RWPE1 (cell line): ENCODE measurements at regions not wholly inside any gene's neighbourhood (a gene's known extent, or its start where the extent isn't known, plus 50 kb on each side); places are given as distances from the start of the nearest gene placed in this dataset.

Source experiments
- CTCF ChIA-PET: fragments of 350-600 bp; sonication (Branson Sonifier 250); formaldehyde crosslinking; extraction: SDS; loops from one replicate; lab custom pipeline; 2021; lab: Yijun Ruan, JAX
- POLR2A ChIA-PET: fragments of 400-600 bp; formaldehyde crosslinking; extraction: SDS; loops from one replicate; lab custom pipeline; 2020; ENCODE audit warnings: antibody characterized with exemption; ENCODE audit not compliant: low non-redundant PET; lab: Yijun Ruan, JAX
- DNase-seq: peaks from one replicate; pipeline ENCODE4 v3.0.0; 2012; ENCODE audit warnings: low spot score
- H3K27ac ChIP-seq: fragments of 450-650 bp; 2 replicates; pipeline ENCODE4 v1.5.1; 2017
- TF ChIP-seq, protein P1 (sequence below): fragments of 450-650 bp; conservative IDR thresholded peaks from 2 replicates; pipeline ENCODE4 v1.5.1; 2017; ENCODE audit warnings: low read depth, mild to moderate bottlenecking

DNA sequence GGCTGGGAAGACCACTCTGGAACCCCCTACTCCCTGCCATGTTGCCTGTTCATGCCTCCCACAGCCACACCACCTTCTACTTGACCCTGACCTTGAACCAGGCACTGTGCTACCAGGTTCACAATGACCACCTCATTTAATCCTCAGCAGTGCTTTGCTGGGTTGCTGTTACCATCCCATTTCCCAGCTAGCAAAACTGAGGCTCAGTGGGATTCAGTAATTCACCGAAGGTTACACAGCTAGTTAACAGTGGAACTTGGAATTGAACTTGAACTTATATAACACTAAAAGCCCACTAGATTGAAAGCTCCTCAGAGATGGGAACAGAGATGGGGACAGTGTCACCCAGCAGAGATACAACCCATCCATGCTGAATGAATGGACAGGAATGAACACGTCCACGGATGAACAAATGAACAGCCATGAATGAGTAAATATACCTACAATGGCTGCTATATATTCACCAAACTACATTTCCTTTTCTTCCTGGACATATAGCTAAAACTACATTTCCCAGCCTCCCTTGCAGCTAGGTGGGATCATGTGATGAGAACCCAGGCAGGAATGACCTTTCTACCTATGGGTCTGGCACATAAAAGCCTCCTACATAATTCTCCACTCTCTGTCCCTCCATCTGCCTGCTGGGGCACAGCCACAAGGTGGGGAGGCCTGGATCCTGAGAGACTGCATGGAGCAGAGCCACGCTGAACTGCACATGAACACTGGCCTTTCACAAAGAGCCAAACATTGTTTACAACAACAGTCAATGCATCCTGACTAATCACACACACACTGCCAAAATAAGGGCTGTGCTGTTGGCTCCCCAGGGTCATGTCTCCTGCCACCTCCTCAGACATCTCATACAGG, 94.8 kb downstream of the RMI2 start:
- DNase-seq = no peak
- ChIA-PET POLR2A (no interaction called here), CTCF (interaction anchor here (0.6 kb wide), 2 partner anchors 201 to 476 kb away, joined by 3 read pairs; no protein-coding TSS in a partner anchor)

DNA sequence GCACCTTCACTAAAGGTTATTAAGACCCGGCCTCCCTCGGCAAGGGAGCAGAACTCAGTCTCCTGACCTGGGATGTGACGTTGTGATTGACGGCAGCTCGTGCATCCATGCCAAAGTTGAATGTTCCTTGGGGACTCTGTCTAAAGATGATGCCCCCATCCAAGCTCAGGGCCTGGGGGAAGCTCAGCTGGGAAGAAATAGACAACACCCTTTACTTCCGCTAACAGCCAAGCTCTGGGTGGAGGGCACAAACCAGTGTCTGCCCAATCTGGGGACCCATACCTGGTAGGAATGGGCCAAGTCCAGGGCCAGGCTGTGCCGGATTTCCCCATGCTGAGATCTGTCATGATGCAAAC, 95.4 kb downstream of the RMI2 start:
- CTCF ChIA-PET = interaction anchor here (0.6 kb wide), 2 partner anchors 200 to 477 kb away, joined by 3 read pairs; no protein-coding TSS in a partner anchor
- TF ChIP-seq, protein P1, sequence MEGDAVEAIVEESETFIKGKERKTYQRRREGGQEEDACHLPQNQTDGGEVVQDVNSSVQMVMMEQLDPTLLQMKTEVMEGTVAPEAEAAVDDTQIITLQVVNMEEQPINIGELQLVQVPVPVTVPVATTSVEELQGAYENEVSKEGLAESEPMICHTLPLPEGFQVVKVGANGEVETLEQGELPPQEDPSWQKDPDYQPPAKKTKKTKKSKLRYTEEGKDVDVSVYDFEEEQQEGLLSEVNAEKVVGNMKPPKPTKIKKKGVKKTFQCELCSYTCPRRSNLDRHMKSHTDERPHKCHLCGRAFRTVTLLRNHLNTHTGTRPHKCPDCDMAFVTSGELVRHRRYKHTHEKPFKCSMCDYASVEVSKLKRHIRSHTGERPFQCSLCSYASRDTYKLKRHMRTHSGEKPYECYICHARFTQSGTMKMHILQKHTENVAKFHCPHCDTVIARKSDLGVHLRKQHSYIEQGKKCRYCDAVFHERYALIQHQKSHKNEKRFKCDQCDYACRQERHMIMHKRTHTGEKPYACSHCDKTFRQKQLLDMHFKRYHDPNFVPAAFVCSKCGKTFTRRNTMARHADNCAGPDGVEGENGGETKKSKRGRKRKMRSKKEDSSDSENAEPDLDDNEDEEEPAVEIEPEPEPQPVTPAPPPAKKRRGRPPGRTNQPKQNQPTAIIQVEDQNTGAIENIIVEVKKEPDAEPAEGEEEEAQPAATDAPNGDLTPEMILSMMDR = no peak
- no peak for DNase-seq
- POLR2A ChIA-PET = no interaction called here
- H3K27ac ChIP-seq = no peak overlapping the region

More for the DNA sequence above, 94.8 kb downstream of the RMI2 start:
- TF ChIP-seq, protein P1 = no peak
- H3K27ac ChIP-seq = no peak overlapping the region

DNA sequence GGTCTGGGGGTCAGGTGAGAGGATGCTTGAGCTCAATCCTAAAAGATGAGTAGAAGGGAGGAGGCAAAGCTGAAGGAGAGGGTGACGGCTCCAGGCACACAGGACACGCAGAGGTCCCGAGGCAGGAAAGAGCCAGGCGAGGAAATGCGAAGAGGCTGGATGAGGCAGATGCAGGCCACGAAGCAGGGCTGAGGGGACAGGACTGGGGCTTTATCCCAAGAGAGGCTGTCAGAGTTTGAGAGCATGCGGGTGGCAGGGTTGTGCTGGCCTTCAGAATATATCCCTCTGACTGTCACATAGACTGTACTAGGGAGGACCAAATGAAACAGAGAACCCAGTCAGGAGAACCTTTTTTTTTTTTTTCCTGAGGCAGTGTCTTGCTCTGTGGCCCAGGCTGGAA, 100.2 kb downstream of the RMI2 start:
- ChIA-PET POLR2A (no interaction called here), CTCF (interaction anchor here (0.6 kb wide), 1 partner anchor 23 kb away, joined by 3 read pairs; no protein-coding TSS in a partner anchor)
- DNase-seq = no peak
- no peak overlapping the region for H3K27ac ChIP-seq
- TF ChIP-seq, protein P1 = no peak

DNA sequence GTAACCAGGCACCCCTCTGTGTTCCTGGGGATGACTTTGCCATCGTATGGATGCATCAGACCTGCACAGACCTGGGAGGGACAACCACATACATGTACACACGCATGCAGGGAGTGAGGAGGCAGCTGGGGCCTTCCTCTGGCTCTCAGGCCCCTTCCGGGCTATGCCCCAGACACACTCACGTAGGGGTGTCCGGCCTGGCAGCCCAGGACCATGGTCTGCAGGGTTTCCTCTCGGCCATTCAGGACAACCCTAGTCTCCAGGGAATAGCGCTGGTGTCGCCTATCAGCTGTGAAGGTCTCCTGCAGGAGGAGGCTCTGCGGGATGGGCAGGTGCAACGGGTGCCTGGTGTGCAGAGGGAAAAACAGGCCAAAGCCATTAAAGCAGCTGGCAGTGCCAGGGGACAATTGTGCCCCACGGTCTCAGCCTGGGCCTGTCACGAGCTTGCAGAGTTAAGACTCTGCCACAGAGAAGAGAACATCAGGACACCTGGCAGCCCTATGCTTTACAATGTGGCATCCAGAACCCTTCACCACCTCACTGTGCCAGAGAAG, 101.4 kb downstream of the RMI2 start:
- no peak for DNase-seq
- TF ChIP-seq, protein P1 = no peak
- ChIA-PET POLR2A (no interaction called here), CTCF (interaction anchor here (0.6 to 0.7 kb wide), 2 partner anchors 48 to 307 kb away, joined by 3 to 7 read pairs; no protein-coding TSS in a partner anchor)
- H3K27ac ChIP-seq = no peak overlapping the region

DNA sequence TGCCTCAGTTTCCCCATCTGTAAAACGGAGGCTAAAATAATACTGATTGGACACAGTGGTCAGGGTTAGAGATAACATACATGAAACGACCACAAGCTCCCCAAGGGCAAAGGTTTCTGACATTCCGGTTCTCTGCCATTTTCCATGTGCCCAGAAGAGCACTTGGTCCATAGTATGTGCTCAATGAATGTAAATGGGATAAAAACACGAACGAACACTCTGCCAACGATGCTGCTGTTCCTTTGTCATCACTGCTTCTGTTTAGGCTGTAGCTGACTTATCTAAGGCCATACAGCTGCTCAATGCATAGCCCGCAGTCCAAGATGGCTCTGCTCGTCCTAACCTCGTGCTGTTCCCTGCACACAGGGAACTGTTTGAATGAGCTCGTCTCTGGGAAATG, 102.0 kb downstream of the RMI2 start:
- TF ChIP-seq, protein P1 = no peak
- H3K27ac ChIP-seq = no peak overlapping the region
- ChIA-PET POLR2A (no interaction called here), CTCF (no interaction called here)
- DNase-seq = no peak

DNA sequence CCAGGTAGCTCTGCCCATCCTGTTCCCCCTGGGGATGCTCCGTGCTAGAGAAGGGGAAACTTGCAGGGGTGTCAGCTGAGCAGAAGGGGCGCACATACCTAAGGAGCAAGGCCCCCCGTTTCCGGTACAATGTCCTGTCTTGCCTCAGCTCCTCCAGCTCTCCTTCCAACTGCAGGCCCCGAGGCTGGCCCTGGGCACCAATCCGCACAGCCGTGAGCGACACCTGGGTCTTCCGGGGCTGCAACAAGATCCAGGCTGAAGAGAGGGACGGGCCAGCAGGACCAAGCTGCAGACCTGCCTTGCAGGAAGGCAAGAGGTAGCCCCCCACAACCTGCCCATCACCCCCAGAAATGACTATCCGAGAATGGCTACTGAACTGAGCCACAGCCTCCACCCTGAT, 102.6 kb downstream of the RMI2 start:
- TF ChIP-seq, protein P1 = no peak
- DNase-seq = no peak
- no peak overlapping the region for H3K27ac ChIP-seq
- ChIA-PET CTCF (interaction anchor here (0.6 kb wide), 1 partner anchor 59 kb away, joined by 3 read pairs; no protein-coding TSS in a partner anchor), POLR2A (no interaction called here)
